ENCODE measurements at regions not wholly inside any gene's neighbourhood (a gene's known extent, or its start where the extent isn't known, plus 50 kb on each side); places are given as distances from the start of the nearest gene placed in this dataset.

DNA sequence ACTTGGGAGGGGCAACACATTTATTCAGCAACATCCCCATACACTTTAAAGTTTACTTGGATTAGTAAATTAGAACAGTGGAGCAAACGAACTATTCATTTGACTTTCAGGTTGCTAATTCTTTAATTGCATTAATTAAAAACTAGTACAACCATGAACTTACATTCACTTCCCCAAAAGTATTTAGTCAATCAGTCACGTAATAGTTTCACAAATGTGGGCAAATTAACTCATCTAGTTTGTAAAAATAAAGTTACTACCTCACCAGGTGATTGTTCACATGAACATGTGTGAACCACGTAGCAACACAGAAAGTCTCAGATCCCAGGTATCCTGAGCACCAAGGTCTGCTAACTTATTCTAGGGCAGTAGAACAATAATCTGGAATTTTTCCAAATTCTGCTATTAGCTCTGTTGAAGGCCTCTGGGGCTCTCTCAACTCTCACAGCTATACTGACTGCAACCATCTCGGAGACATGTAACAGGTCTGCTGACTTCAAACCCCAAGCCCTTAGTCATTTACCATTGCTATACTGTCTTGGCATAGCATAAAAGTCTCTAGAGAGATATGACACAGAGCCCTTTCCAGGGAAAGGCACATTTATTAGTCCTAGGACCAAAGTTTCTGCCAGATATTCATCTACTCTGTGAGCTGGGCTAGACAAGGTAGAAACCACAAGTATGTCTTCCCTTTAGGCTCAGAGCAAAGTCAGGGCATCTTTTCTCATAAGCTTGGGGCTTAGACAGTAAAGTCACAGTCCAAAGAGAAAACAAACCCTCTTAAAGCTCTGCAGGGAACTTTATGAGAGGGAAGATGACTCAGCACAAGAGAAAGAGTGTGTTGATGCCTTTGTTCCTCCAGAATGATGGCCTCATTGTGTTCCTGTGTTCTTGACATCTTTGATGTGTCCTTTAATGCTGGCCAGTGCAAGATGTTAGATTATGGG, 50.9 kb upstream of the CCDC28A start:
- TF ChIP-seq, protein P1, sequence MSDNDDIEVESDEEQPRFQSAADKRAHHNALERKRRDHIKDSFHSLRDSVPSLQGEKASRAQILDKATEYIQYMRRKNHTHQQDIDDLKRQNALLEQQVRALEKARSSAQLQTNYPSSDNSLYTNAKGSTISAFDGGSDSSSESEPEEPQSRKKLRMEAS (IDR thresholded peaks at IDR 0.05): no peak
- TF ChIP-seq, protein P2, sequence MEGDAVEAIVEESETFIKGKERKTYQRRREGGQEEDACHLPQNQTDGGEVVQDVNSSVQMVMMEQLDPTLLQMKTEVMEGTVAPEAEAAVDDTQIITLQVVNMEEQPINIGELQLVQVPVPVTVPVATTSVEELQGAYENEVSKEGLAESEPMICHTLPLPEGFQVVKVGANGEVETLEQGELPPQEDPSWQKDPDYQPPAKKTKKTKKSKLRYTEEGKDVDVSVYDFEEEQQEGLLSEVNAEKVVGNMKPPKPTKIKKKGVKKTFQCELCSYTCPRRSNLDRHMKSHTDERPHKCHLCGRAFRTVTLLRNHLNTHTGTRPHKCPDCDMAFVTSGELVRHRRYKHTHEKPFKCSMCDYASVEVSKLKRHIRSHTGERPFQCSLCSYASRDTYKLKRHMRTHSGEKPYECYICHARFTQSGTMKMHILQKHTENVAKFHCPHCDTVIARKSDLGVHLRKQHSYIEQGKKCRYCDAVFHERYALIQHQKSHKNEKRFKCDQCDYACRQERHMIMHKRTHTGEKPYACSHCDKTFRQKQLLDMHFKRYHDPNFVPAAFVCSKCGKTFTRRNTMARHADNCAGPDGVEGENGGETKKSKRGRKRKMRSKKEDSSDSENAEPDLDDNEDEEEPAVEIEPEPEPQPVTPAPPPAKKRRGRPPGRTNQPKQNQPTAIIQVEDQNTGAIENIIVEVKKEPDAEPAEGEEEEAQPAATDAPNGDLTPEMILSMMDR (IDR thresholded peaks at IDR 0.05; ENCODE audit: low read depth, low read length, missing input control): no peak
- TF ChIP-seq YY1 (IDR thresholded peaks at IDR 0.05) (no peak), GABPA (IDR thresholded peaks at IDR 0.05 in 1 of 2, conservative IDR thresholded peaks at IDR 0.05 in 1 of 2) (no peak), ZBTB33 (IDR thresholded peaks at IDR 0.05) (no peak), EGR1 (IDR thresholded peaks at IDR 0.05; ENCODE audit: low read depth in 2 of 2) (no peak), SP1 (IDR thresholded peaks at IDR 0.05) (no peak), TAF1 (conservative IDR thresholded peaks at IDR 0.05) (no peak), JUND (IDR thresholded peaks at IDR 0.05) (no peak), RAD21 (IDR thresholded peaks at IDR 0.05) (no peak), FOXA1 (IDR thresholded peaks at IDR 0.05) (no peak)
- TF ChIP-seq, protein P3, sequence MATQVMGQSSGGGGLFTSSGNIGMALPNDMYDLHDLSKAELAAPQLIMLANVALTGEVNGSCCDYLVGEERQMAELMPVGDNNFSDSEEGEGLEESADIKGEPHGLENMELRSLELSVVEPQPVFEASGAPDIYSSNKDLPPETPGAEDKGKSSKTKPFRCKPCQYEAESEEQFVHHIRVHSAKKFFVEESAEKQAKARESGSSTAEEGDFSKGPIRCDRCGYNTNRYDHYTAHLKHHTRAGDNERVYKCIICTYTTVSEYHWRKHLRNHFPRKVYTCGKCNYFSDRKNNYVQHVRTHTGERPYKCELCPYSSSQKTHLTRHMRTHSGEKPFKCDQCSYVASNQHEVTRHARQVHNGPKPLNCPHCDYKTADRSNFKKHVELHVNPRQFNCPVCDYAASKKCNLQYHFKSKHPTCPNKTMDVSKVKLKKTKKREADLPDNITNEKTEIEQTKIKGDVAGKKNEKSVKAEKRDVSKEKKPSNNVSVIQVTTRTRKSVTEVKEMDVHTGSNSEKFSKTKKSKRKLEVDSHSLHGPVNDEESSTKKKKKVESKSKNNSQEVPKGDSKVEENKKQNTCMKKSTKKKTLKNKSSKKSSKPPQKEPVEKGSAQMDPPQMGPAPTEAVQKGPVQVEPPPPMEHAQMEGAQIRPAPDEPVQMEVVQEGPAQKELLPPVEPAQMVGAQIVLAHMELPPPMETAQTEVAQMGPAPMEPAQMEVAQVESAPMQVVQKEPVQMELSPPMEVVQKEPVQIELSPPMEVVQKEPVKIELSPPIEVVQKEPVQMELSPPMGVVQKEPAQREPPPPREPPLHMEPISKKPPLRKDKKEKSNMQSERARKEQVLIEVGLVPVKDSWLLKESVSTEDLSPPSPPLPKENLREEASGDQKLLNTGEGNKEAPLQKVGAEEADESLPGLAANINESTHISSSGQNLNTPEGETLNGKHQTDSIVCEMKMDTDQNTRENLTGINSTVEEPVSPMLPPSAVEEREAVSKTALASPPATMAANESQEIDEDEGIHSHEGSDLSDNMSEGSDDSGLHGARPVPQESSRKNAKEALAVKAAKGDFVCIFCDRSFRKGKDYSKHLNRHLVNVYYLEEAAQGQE (IDR thresholded peaks at IDR 0.05): no peak
- TF ChIP-seq, protein P4, sequence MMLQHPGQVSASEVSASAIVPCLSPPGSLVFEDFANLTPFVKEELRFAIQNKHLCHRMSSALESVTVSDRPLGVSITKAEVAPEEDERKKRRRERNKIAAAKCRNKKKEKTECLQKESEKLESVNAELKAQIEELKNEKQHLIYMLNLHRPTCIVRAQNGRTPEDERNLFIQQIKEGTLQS (IDR thresholded peaks at IDR 0.05): no peak
